GM21786 (cell line): ENCODE measurements at regions not wholly inside any gene's neighbourhood (a gene's known extent, or its start where the extent isn't known, plus 50 kb on each side); places are given as distances from the start of the nearest gene placed in this dataset.
"Not testable (repeated sequence)": the region's sequence is repeated elsewhere in the genome, so short reads cannot be mapped to it uniquely, and the experiment has no call there.

Experiments used
- ATAC-seq: cut with Tn5 transposase; IDR thresholded peaks from one replicate; pipeline ENCODE4 v1.9.1; 2021; ENCODE audit not compliant: unreplicated experiment

DNA sequence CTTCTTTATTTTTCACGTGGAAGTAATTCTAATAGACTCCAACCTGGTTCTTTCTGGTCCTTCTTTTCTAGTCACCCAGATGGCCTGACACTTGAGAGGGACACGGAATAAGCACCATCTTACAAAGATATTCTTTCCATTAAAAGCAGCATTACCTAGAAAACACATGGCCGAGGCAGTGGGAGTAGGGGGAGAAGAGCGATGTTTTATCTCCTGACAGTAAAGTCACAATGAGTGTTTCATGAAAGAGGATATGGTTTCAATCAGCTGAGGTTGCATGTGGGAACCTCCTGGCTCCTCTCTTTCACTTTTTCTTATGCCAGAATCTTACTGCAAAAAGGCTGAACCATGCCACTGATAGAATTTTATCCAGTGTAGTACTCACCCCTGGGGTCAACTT lies 288.8 kb upstream of the SPAG17 start:
- ATAC-seq = no peak

DNA sequence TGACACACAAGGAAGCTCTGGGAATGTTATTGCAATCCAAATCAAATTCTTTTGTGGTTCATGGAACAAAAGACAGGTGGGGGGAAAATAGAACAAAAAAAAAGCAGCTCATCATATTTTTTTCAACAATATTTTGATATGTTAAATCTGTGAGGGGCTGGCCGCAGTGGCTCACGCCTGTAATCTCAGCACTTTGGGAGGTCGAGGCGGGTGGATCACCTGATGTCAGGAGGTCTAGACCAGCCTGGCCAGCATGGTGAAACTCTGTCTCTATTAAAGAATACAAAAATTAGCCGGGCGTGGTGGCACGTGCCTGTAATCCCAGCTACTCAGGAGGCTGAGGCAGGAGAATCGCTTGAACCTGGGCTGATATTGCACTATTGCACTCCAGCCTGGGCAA lies 279.4 kb upstream of the SPAG17 start:
- ATAC-seq = not testable (repeated sequence)

DNA sequence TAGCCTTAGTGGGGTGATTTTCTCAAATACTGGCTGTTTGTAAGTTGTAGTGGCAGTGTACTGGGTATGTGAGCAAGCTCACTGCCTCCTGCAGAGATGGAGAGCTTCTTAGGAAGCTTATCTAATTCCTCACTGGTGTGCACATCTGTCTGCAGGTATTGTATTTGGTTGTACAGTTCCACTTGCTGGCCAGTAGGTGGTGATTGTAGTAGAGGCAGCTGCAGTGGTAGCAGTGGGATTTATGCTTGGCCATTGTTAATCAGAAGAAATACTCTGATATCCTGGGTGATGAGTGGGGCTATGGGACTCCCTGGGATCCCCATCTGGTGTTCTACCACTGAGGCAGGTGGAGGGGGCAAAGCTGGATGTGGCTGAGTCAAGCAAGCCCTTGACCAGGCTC lies 276.1 kb upstream of the SPAG17 start:
- ATAC-seq = no peak

DNA sequence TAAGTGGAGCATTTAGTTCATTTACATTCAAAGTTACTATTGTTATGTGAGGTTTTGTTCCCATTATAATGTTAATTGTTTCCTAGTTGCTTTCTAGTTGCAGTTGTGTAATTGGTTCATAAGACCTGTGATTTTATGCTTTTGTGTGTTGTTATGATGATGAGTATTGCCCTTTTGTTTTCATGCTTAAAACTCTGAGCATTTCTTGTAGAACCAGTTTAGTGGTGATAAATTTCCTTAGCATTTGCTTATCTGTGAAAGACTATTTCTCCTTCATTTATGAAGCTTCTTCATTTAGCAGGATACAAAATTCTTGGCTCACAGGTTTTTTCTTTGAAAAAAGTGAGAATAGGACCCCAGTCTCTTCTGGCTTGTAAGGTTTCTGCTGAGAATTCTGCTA lies 274.8 kb upstream of the SPAG17 start:
- no peak for ATAC-seq

DNA sequence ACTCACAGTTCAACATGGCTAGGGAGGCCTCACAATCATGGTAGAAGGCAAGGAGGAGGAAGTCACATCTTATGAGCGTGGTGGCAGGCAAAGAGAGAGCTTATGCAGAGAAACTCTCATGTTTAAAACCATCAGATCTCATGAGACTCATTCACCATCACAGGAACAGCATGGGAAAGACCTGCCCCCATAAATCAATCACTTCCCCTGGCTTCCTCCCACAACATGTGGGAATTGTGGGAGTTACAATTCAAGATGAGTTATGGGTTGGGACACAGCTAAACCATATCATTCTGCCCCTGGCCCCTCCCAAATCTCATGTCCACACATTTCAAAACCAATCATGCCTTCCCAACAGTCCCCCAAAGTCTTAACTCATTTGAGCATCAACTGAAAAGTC lies 268.8 kb upstream of the SPAG17 start:
- not testable (repeated sequence) for ATAC-seq

DNA sequence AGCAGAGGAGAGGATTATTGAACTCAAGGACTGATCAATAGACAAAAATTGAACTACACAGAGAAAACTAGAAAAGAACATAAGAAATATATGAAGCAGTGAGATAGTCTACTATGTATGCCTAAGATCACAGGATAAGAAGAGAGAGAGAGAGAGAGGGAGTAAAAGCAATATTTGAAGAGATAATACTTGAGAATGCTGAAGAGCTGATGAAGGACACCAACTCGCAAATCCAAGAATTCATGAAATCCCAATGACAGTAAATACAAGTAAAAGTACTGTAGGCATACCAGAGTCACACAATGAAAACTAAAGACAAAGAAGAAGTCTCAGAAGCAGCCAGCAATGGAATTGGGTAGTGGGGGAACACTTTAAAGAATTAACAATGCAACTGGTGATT lies 260.1 kb upstream of the SPAG17 start:
- no peak for ATAC-seq

DNA sequence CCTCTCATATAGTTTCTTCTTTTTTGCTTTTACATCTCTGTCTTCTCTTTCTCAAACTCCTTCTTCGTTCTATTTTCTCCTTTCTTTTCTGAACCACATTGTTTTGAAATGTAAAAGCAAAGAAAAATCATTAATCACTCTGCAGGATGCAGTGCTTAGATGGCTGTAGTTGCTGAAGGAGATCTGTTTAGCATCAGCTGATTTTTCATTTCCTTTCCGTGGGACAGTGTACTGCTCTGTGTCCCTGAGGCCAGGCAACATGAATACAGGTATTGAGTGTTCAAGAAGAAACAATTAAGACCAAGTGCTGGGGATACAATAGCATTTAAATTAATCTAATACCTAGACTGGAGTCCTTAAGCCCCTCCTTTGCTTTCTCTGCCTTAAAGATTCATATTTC lies 257.2 kb upstream of the SPAG17 start:
- ATAC-seq = no peak

DNA sequence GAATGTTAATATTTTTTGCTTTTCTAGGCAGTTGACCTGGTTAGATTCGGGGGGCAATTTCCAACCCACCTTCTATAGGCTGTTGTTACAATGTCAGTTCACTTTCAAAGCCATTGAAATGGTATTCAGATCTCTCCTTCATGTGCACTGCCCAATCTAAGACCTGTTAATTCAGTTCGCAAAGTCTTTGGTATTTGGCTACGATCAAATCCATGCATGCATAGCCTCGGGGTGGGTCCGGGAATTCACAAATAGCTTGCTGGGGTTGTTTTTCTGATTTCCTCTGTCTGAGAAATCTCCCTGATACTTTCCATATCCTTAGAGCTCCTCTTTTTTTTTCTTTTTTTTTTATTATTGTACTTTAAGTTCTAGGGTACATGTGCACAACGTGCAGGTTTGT lies 252.6 kb upstream of the SPAG17 start:
- no peak for ATAC-seq

DNA sequence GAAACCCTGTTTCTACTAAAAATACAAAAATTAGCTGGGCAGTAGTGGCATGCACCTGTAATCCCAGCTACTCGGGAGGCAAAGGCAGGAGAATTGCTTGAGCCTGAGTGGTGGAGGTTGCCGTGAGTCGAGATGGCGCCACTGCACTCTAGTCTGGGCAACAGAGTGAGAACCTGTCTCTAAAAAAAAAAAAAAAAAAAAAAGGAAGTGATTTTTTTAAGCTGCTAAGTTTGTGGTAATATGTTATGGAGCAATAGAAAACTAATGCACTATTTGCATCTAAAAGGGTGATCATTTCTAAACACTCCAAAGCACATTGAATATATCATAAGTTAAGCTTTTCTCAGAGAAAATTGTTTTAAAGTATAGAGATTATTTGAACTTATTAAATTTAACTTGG lies 244.8 kb upstream of the SPAG17 start:
- ATAC-seq = no peak

DNA sequence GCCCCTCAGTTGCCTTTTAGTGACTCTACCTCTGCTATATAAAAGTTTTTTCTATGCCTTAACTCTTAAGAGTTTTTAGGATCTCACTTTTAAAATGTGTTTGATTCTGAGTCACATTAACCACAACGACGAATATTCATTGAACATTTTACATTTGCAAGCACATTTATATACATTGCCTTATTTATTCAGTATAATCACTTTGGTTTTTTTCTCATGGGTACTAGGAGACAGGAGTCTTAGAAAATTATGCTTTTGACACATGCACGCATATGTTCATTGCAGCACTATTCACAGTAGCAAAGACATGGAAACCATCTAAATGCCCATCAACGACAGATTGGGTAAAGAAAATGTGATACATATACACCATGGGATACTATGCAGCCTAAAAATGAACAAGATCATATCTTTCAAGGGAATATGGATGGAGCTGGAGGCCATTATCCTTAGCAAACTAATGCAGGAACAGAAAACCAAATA lies 236.9 kb upstream of the SPAG17 start:
- ATAC-seq = no peak

DNA sequence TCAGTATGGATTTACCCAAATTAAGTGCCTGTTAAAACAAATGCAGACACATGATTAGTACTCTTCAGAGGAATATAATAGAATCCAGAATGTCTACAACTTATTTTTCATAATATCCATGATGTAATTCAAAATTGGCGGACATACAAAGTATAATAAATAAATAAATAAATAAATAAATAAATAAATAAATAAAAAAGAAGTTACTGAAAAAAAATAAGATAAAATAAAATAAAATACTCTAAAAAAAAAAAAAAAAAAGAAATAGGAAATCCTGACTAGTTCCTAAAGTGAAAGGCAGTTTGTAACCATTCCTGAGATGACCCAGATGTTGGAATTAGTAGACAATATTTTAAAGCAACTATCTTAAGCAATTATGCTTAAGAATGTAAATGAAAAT lies 219.0 kb upstream of the SPAG17 start:
- no peak for ATAC-seq

DNA sequence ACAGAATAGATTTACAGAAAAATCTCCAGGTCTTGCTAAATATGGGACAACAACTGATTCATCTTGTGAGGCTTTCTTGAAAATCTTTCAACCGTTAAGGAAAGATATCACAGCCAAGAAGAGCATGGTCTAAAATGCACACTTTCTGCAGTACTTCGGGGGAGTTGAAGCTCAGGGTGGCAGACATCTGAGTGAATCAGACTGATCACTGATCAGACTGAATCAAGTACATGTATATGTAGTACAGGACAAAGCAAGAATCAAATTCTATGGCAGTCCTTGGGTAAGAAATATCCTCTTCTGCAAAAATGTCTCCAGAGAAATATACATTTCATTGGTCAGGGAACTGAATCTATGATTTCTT lies 212.4 kb upstream of the SPAG17 start:
- ATAC-seq = no peak

DNA sequence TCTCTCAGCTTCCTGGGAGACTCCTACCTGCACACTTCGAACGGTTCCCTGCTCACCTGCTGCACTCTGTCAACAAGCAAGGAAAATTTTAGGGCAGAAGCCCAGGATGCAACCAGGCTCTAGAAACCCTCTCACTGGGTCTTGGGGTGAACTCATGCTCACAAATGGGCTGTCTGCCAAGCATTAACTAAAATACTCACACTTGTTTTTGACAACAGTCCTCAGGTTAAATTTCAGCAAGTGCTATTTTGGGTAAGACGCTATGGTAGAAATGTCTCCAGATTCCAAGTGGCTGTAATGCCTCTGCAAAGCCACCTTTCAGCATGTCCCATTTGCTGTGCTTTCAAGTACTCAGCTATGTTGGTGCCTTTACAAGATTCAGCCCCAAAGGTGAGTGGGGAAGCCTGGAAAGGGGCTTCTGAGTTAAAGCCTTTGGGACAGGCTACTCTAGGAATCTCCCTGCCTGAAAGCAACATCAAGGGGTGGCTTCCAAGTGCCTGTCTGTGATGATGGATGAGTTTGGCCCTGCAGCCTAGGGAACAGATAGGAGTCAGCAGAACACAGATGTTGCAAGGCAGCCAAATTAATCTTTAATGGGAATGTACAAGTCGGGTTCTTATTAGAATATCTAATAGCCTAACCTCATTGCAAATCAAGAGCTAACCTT lies 211.9 kb upstream of the SPAG17 start:
- no peak for ATAC-seq

DNA sequence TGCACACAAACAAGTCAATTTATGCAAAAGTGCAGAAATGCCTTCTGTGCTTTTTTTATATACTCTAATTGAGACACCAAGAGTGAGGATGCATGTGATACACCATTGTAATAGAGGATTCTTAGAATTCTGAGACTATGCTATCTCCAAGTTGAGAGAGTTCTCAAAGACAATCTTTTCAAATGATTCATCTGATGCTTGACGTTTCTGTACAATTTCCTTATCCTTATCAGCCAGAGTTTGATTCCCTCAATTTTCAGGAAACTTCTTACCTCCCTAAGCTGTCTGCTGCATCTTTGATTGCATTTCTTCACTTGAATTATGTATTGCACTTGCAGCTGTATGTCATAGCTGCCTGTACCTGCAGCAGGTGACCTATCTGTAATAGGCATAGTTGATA lies 211.3 kb upstream of the SPAG17 start:
- ATAC-seq = no peak

DNA sequence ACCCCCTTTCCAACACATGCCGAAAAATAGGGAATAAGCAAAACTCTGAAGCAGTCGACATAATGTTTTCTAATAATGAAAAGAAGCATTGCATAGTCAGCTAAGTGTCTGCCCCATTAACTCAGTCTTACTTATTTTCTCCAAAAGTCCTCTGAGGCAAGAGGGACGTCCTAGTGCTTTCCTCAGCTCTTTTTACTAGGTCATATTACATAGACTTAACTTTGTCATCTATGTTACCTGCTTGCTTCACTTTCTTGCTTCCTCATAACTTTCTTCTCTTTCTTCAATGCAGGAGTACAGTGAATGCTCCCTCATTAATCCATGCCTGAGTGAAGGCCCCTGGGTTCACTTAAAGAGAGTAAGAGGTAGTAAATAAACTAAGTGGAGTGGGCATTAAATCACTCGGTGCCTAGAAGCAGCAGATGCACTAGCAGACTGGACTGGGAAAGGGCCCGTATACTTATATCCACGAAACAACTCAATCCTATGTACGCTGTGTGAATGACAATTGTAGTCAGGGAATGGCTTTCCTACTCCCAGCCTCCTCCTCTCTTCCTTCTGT lies 210.5 kb upstream of the SPAG17 start:
- ATAC-seq = no peak

DNA sequence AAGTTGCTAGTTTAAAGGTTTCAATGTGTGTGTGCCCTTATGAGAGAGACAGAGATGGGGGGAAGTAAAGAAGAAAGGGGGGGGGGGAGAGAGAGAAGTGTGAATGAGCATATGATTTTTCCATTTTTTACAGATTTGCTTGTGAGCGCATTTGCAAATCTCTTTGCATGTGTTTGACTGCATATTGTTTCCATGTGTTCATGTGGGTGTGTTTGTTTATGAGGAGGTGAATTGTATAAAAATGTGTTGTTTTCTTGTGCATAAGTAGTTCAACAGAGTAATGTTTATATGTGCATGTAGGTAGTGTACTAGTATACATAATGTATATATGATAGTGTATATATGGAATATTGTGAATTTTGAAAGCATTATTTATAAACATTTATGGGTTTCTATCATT lies 205.9 kb upstream of the SPAG17 start:
- ATAC-seq = no peak

DNA sequence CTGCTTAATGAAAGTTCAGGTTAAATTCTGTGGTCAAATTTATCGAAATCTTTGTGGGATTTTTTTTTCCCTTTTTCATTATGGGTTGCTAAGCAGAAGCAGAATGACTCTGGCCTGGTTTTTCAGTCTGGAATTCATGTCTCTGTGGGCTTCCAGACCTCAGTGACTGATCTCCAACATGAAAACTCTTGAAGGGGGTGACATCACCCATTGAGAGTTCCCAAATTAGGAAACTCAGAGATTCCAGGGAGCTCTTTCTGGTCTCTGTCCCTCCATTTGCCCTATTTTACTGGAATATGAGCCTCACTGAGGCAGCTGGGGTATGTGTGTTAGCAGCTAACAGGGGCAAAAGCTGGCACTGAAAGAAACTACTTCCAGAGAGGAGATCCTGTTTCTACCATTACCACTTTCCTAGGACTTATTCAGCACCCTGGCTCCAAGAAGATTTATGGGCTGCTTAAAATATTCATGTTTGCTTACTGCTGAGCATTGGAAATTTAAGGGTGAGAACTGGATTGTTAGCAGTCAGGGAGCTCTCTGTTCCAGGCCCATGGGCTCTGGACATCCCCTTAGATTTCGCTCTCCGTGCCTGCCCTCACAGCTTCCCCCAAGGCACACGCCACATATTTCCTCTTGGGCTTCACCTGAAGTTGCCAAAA lies 203.4 kb upstream of the SPAG17 start:
- no peak for ATAC-seq

DNA sequence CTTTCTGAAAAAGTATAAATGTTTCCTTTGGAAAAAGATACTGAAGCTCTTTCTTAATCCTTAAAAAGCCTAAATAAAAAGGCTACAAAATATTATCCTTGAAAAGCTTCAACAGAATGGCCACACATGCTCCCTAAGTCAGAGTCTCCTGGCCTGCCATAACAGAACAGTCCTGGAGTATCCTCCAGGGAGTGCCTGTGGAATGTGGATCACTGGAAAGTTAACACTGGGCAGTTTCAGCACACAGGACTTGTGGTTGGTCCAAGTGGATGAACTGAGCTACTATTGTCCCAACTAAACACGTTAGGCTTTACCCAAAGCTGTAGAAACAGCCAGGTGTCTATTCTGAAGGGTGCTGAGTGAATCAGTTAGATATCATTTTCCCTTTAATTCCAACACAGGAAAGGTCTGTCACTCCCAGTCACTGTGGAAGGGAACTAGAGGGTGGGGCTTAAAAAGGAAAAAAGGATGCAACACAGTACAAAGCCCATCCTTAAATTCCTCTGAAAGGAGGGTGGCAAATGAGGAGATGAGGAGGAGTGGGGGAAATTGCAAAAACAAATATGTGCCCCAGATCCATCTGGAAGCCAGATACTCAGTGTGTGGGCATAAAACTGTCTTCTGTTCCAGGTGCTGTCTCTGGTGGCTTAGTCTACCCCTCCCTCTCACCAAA lies 196.3 kb upstream of the SPAG17 start:
- ATAC-seq = no peak

DNA sequence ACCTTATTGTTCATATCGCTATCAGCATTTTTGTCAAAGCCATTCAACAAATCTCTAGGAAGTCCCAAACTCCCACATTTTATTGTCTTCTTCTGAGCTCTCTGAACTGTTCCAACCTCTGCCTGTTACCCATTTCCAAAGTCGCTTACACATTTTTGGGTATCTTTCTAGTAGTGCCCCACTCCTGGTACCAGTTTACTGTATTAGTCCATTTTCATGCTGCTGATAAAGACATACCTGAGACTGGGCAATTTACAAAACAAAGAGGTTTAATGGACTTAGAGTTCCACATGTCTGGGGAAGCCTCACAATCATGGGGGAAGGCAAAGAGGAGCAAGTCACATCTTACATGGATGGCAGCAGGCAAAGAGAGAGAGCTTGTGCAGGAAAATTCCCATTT lies 192.2 kb upstream of the SPAG17 start:
- ATAC-seq = not testable (repeated sequence)

DNA sequence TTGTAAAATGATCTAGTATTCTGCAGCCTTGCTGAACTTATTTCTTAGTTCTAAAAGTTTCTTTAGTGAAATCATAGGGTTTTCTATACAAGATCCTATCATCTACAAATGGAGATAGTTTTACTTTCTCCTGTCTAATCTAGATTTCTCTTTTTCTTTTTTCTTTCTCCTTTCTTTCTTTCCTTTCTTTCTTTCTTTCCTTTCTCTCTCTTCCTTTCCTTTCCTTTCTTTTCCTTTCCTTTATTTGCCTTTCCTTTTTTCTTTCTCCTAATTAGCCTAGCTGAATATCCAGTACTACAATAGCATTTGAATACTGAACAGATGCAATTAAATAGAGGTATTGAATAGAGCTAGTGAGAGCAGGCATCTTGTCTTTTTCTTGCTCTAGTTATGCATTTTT lies 186.6 kb upstream of the SPAG17 start:
- no peak for ATAC-seq

DNA sequence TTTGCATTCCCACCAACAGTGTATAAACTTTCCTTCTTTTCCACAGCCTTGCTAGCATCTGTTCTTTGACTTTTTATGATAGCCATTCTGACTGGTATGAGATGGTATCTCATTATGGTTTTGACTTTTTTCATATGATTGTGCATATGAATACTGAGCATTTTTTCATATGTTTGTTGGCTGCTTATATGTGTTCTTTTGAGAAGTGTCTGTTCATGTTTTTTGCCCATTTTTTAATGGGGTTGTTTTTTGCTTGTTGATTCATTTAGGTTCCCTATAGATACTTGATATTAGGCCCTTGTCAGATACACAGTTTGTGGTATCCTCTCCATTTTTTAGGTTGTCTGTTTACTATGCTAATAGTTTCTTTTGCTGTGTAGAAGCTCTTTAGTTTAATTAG lies 185.8 kb upstream of the SPAG17 start:
- no peak for ATAC-seq

DNA sequence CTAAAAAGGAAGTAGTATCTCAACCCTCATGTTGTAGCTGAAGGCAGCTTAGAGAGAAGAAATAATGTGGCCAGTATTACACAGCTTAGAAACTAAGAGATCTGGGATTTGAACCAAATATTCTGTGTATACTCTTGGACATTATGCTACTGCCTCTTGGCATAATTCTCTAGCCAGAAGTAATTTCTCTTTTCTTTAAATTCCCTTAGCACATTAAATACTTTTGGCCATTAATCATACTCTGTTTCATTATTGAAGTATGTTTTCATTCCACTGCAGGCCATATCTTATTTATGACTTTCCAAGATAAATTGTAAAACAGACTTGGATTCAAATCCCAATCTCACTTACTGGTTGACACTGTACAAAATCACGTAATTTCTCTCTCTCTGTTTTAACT lies 181.3 kb upstream of the SPAG17 start:
- ATAC-seq = no peak
